Stimulated activated CD8-positive, alpha-beta memory T cell treated with anti-CD3 and anti-CD28 coated beads, Interleukin-7, amount 100 ng/mL, for 4 hours (primary cell): ENCODE measurements at regions not wholly inside any gene's neighbourhood (a gene's known extent, or its start where the extent isn't known, plus 50 kb on each side); places are given as distances from the start of the nearest gene placed in this dataset.

Source experiments
- DNase-seq, 2 donors: peaks; one replicate each; pipeline ENCODE4 v3.0.0-alpha.2; 2020; ENCODE audit warnings: low read depth in 2 of 2

DNA sequence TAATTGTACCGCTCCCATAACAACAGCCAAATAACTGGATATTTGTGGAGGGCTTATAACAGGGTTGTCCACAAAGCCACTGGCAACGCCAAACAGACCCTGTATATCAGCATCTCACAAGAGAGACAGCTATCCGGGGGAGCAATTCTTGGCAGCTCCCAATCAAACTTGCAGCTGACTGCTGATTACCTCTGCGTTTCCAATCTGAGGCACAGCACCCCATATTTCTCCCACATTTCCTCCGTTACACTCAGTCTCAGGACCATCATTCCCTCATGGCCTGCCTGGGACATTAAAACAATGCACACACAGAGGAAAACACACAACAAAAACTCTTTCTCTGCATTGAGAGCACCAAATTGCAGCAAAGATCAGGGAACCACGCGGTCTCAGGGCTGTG, 67.8 kb upstream of the SDK1 start:
- DNase-seq: no peak

DNA sequence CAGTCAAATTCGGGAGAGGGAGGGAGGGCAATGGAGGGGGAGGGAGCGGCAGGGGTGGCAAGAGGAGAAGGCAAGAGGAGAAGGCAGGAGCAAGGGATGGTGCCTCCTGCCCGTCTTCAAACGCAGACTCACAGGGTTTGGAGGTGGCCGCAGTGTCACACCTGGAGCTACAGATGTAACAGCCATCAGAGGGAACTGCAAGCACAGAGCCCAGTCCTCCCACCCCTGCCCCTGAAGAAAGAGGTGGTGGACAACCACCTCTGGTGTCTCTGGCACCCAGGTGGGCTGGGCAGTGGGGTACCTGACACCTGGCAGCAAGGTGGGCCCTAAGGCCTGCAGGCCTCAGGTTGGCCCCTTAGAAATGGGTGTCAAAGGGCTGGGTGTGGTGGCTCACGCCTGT, 67.0 kb upstream of the SDK1 start:
- DNase-seq: no peak

DNA sequence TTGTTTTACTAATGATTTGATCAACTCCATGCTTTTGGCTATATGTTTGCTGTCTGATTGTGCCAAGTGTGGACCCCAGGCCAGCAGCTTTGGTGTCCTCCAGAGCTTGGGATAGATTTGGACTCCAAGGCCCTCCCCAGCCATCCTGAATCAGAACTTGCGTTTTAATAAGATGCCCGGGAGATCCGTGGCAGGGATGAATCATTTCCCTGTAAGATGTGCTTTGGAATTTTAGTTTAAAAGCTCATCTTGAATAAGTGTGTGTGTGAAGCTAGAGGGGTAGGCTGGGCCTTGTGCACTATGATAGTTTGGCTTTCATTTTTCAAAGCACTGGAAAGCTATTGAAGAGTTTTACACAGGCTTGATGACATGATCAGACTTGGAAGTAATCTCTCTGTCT, 66.2 kb upstream of the SDK1 start:
- DNase-seq: no peak

DNA sequence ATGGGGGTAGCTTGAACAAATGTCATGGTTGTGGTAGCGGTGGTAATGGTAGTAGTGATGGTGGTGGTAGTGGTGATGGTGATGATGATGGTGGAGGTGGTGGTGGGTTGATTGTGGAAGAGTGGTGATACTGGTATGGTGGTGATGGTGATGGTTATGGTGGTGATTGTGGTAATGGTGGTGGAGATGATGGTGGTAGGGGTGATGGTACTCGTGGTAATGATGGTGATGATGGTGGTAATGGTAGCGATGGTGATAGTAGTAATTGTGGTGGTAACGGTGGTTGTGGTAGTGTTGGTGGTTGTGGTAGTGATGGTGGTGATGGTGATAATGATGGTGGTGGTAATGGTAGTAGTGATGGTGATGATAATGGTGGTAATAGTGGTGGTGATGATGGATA, 65.7 kb upstream of the SDK1 start:
- no peak for DNase-seq

DNA sequence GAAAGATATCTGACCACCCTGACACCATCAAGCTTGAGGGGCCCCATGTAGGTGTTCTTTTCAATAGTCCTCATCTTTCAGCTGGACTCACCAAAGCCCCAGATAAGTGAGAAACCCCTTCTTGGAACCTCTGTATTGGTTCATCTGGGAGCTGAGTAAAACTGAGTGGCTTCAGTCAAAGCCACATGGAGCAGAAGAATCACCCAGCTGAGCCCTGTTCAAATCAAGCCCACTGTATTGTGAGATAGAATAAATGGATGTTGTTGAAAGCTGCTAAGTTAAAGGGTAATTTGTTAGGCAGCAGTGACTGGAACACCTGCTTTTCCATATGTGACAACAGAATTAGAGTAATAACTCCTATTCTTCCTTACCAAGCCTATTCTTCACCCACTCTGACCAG, 64.8 kb upstream of the SDK1 start:
- DNase-seq: no peak

DNA sequence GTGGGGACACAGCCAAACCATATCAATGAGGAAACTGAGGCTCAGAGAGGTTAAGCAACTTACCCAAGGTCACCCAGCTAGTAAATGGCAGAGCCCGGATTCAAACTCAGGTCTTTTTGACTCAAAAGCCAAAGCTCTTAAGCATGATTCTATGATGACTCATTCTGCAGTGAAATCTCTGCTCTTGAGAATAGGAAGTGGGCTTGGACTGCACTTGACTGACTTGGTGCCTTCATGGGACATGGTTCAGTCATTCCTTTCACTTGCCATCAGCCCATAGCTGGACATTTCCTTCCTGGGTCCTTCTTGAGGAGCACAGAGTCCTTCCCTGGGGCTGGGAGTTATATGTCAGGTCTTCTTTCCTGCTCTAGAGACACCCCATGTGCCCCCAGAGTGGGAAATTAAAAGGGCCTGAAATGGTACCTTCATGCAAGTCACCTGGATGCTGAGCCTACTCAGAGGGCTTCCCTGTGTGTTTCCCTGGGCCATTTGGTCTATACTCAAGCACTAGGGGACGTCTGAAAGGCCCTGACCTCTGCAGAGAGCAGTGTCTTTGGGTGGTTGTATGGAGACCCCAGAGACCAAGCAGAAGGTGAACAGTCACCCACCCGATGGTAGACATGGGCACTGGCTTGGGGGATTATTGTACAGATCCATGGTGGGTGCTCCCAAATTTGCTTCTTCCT, 62.4 kb upstream of the SDK1 start:
- DNase-seq: no peak

DNA sequence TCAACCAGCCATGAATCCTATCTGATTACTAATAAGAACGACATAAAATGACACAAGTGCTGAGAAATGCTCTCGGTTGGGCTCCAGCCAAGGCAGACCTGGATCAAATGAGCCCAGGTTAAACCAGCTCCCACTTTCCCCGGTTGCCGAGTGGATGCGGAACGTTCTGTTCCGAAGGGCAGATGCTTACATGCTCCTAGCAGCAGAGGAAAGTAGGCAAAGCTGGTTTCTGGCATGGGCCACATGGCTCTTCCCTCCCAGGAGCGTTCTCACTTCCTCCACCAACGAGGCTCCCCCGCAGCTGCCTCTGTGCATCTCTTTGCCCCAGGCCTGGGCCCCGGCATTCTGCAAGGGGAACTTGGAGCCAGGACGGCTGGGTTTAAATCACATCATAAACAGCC, 61.8 kb upstream of the SDK1 start:
- DNase-seq: no peak

DNA sequence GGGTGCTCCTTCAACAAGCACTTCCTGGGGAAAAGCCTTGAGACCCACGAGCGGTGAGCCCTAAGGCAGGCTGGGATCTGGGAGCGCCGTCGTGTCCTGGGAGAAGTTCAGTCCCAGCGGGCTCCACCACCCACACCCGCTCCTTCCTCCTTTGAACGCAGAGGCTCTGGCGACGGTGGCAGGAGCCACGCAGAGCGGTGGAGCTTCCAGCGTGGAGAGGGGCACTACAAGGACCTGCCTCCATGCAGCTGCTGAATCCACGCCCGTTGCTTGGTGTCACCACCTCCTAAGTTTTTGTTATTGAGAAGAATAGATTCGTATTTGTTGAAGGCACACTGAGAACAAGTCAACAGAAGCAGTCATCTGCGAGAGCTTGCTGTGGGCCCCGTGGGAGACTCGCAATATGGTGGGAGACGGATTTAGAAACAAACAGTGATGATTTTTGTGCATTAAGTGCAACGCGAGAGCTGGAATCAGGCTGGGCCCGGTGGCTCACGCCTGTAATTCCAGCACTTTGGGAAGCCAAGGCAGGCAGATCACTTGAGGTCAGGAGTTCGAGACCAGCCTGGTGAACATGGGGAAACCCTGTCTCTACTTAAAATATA, 60.1 kb upstream of the SDK1 start:
- DNase-seq: no peak

DNA sequence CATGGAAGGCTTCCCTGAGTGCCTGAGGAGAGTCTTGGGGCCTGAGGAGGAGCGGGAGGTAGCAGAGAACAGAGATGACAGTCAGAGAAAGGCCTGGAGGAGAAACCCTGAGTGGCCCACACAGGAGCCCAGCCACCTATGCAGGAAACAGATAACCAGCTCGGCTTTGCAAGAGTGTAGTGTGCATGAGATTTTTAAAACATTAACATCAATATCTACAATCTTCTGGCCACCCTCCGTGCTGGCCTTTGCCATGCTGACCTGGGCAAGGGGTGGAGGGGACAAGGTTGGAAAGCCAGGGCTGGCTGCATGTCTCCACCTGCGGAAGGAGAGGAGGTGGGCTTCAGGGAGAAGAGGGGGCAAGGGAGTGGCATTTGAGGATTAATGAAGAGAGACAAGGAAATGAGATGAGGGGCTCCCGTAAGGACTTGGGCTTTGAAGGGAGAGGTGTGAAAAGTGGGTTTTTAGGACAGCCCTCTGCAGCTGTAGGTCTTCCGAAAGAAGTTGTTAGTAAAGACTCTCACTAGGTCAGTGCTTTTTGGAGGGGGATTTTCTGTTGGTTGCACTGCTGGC, 59.3 kb upstream of the SDK1 start:
- no peak for DNase-seq

DNA sequence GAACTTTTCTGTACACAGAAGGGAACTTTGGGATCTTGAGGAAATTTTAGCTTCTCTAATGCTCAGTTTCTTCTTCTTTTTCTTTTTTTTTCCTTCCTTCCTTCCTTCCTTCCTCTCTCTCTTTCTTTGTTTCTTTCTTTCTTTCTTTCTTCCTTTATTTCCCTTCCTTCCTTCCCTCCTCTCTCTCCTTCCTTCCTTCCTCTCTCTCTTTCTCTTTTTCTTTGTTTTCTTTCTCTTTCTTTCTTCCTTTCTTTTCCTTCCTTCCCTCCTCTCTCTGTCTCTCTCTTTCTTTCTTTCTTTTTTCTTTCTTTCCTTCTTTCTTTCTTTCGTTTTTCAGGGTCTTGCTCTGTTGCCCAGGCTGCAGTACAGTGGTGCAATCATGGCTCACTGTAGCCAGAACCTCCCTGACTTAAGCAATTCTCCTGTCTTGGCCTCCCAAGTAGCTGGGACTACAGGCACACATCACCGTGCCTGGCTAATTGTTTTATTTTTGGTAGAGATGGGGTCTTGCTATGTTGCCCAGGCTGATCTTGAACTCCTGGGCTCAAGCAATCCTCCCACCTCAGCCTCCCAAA, 58.6 kb upstream of the SDK1 start:
- no peak for DNase-seq

DNA sequence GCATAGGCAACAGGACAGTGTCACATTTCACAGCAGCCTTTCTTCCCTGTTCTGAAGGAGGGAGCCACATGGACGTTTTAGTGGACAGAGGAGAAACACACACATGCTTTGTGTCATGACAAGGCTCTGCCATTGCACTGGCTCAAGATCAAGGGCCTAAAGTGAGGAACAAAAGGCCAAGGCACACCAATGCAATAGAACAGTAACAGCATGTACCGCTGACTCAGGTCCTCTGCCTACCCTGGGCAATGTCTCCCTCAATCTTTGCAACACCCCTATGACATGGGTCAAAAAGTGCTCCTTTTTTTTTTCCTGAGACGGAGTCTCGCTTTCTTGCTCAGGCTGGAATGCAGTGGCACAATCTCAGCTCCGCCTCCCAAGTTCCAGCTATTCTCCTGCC, 57.8 kb upstream of the SDK1 start:
- no peak for DNase-seq

DNA sequence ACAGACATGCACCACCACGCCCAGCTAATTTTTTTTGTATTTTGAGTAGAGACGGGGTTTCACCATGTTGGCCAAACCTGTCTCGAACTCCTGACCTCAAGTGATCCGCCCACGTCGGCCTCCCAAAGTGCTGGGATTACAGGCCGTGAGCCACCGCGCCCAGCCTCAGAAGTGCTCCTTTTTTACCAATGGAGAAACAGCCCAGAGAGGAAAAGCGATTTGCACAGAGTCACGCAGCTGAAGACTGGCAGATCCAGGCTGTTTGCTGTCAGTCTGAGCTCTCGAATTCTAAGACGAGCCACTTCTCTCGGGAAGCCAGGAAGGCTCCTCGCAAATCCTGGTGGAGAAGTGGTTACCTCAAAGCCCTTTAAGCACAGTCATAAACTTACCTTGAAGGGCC, 57.4 kb upstream of the SDK1 start:
- no peak for DNase-seq

DNA sequence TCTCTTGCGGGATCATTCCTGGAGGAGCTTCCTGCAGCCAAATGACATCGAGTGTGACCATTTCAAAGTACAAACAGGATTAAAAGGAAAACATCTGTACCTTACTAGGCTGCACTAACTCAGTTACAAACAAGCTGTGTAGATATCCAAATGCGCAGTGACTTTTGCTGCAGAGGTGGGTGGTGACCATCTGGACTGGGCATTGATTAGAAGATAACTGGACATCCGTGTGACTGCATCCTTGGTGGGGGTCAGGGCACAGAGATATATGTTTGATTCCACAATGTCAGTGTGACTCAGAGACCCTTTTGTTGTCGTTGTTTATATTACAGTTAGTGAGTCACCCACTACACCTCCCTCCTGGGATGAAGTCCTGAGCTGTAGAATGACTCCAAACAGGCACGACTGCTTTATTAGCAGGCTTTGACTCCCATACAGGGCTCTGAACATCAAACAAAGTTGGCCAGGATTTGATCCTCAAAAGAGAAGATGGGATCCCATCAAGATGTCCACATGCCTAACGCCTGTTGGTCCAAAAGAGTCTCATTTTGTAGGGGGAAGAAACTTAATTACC, 56.7 kb upstream of the SDK1 start:
- no peak for DNase-seq

DNA sequence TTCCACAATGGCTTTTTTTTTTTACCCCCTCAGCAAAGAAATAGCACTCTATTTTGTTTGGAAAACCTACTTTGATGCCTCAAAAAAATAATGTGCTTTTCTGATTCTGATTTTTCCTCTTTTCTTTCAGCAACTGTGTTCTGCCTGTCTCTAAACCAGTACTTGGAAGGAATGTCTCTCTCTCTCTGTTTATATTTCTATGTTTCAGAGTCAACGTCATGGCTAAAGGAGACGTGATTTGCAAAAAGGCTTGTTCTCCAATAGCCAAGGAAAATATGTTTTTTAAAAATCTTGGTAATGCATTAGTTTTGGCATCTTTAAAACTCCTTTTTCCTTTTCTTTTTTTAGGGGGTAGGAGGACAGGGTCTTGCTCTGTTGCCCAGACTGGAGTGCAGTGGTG, 56.0 kb upstream of the SDK1 start:
- no peak for DNase-seq

DNA sequence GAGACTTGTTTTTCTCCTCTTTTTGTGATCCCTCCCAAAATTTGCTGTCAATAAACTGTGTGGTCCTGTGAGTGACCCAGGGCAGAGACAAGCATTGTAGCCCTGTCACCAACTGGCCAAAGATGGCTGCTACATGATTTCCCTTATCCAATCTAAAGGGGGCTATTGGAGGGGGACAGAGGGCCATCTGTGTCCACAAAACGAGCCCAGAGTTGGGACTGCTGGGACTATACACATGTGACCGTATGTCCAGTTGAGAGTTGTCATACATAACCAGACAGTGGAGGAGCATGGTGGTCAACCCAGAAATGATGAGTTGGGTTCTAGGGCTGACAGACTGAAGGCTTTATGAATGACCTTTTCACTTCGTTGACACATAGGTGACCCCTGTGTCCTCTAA, 55.3 kb upstream of the SDK1 start:
- DNase-seq: no peak

DNA sequence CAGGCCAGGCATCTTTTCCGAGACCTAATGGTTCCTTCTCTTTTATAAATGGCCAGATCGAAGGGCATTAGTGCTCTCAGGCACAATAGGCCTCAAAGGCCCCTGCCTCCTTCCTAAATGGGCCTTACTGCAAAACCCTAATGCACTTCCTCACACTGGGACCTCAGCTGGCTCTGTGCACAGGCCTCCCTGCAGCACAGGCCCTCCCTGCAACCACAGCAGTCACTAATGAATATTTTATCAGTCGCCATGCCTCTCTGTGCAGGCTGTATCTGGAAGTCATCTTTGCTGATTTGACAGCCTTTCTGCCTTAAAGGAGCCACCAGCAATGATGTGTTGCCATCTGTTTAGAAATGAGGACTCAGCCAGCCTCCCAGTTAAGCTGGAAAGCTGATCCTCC, 54.9 kb upstream of the SDK1 start:
- no peak for DNase-seq

DNA sequence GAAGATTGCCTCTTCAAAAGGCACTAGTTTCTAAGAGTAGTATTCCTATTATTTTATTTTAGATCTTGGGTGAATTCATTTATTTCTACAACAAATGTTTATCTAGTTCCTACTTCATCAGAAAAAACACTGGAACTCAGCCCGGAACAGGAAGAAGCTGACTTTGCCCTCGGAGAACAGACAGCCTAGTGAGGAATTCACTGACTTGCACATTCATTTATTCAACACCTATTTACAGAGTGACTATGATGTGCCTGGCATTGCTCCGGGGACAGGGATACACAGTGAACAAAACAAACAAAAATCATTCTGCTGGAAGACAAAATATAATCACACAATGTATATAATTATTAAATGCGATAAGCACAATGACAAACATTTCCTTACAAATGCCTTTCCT, 54.4 kb upstream of the SDK1 start:
- DNase-seq: no peak

DNA sequence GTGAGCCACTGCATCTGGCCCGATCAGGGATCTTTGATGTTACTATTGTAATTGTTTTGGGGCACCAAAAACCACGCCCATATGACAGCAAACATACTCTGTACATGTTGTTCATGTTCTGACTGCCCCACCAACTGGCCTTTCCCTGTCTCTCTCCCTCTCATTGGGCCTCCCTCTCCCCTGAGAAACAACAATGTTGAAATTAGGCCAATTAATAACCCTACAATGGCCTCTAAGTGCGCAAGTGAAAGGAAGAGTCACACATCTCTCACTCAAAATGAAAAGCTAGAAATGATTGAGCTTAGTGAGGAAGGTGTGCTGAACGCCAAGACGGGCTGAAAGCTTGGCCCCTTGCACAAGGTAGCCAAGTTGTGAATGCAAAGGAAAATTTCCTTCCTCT, 50.3 kb upstream of the SDK1 start:
- DNase-seq: no peak
